ENCODE measurements at regions not wholly inside any gene's neighbourhood (a gene's known extent, or its start where the extent isn't known, plus 50 kb on each side); places are given as distances from the start of the nearest gene placed in this dataset.

- Histone ChIP-seq H3K4me1 (ENCODE audit: control insufficient read depth in 2 of 2, insufficient read depth in 1 of 2, low read depth in 1 of 2, low read length in 2 of 2) (peaks cover 0 to 4% of the 10 kb centered on the region in 2 donors), H3K18ac (ENCODE audit: low read length) (no peak overlapping the region), H3K4me3 (ENCODE audit: low read length in 2 of 2) (no peak overlapping the region), H4K8ac (ENCODE audit: low read depth, low read length) (no peak overlapping the region), H3K27me3 (ENCODE audit: control insufficient read depth in 3 of 3, insufficient read depth in 3 of 3, low read depth in 1 of 3, low read length in 3 of 3) (peaks cover 0 to 4% (median 0%) of the 10 kb centered on the region in 3 experiments), H3K79me1 (ENCODE audit: low read depth, low read length) (peaks cover 2% of the 10 kb centered on the region), H3K23ac (ENCODE audit: low read depth, low read length, poor library complexity) (no peak overlapping the region), H2AFZ (ENCODE audit: low read length) (no peak overlapping the region), H2AK5ac (ENCODE audit: low read depth, low read length) (no peak overlapping the region), H3K4ac (ENCODE audit: low read length) (no peak overlapping the region), H2BK5ac (ENCODE audit: low read length) (no peak overlapping the region), H2BK15ac (ENCODE audit: low read length) (no peak overlapping the region), H2BK120ac (ENCODE audit: low read depth, low read length) (no peak overlapping the region), H3K9me3 (replicated peaks in 1 of 2; ENCODE audit: control insufficient read depth in 2 of 2, insufficient read depth in 1 of 2, low read depth in 1 of 2, low read length in 2 of 2) (no peaks in the 10 kb centered on the region), H3K27ac (replicated peaks; ENCODE audit: low read length) (no peak overlapping the region), H3K9ac (ENCODE audit: low read depth, low read length, poor library complexity) (no peak overlapping the region), H3K14ac (ENCODE audit: low read length) (no peak overlapping the region), H2BK12ac (ENCODE audit: low read length) (no peak overlapping the region), H3K4me2 (ENCODE audit: insufficient read depth, low read length, poor library complexity, severe bottlenecking) (no peak overlapping the region), H4K91ac (ENCODE audit: low read depth, low read length, poor library complexity) (no peak overlapping the region), H3K36me3 (replicated peaks in 1 of 2; ENCODE audit: control insufficient read depth in 2 of 2, insufficient read depth in 2 of 2, low read length in 2 of 2) (no peaks in the 10 kb centered on the region)
- no CpG with 5 or more reads among the region's 6 CpGs for WGBS, 2 donors (ENCODE audit: extremely low coverage in 2 of 2, insufficient read length in 2 of 2, insufficient replicate concordance in 1 of 2)
- no peak for DNase-seq (ENCODE audit: low spot score)
Measured at GRCh38 chr2:8590938-8591337, 90.9 kb upstream of the ID2 start.

- Histone ChIP-seq H2BK15ac (ENCODE audit: low read length) (no peak overlapping the region), H2BK120ac (ENCODE audit: low read depth, low read length) (no peak overlapping the region), H2BK12ac (ENCODE audit: low read length) (no peak overlapping the region), H3K23ac (ENCODE audit: low read depth, low read length, poor library complexity) (no peak overlapping the region), H3K4ac (ENCODE audit: low read length) (no peak overlapping the region), H2AFZ (ENCODE audit: low read length) (no peak overlapping the region), H3K14ac (ENCODE audit: low read length) (peak overlapping the region; percentile 72), H3K4me1 (ENCODE audit: control insufficient read depth in 2 of 2, insufficient read depth in 1 of 2, low read depth in 1 of 2, low read length in 2 of 2) (peaks cover 0 to 7% of the 10 kb centered on the region in 2 donors), H3K36me3 (replicated peaks in 1 of 2; ENCODE audit: control insufficient read depth in 2 of 2, insufficient read depth in 2 of 2, low read length in 2 of 2) (no peaks in the 10 kb centered on the region), H3K9me3 (replicated peaks in 1 of 2; ENCODE audit: control insufficient read depth in 2 of 2, insufficient read depth in 1 of 2, low read depth in 1 of 2, low read length in 2 of 2) (peaks cover 0 to 4% of the 10 kb centered on the region in 2 donors), H3K4me2 (ENCODE audit: insufficient read depth, low read length, poor library complexity, severe bottlenecking) (no peak overlapping the region), H3K18ac (ENCODE audit: low read length) (peak overlapping the region; percentile 81), H3K9ac (ENCODE audit: low read depth, low read length, poor library complexity) (no peak overlapping the region), H3K79me1 (ENCODE audit: low read depth, low read length) (peaks cover 2% of the 10 kb centered on the region), H3K27me3 (ENCODE audit: control insufficient read depth in 3 of 3, insufficient read depth in 3 of 3, low read depth in 1 of 3, low read length in 3 of 3) (peaks cover 0 to 2% (median 0%) of the 10 kb centered on the region in 3 experiments), H2BK5ac (ENCODE audit: low read length) (no peak overlapping the region), H4K8ac (ENCODE audit: low read depth, low read length) (no peak overlapping the region), H3K27ac (replicated peaks; ENCODE audit: low read length) (no peak overlapping the region), H2AK5ac (ENCODE audit: low read depth, low read length) (no peak overlapping the region), H3K4me3 (ENCODE audit: low read length in 2 of 2) (no peak overlapping the region), H4K91ac (ENCODE audit: low read depth, low read length, poor library complexity) (no peak overlapping the region)
- no CpG with 5 or more reads among the region's 7 CpGs for WGBS, 2 donors (ENCODE audit: extremely low coverage in 2 of 2, insufficient read length in 2 of 2, insufficient replicate concordance in 1 of 2)
- no peak for DNase-seq (ENCODE audit: low spot score)
Measured at GRCh38 chr2:8592736-8593135, 89.1 kb upstream of the ID2 start.

- Histone ChIP-seq H3K36me3 (replicated peaks in 1 of 2; ENCODE audit: control insufficient read depth in 2 of 2, insufficient read depth in 2 of 2, low read length in 2 of 2) (no peaks in the 10 kb centered on the region), H2AK5ac (ENCODE audit: low read depth, low read length) (no peak overlapping the region), H3K4me3 (ENCODE audit: low read length in 2 of 2) (no peak overlapping the region), H3K14ac (ENCODE audit: low read length) (no peak overlapping the region), H2BK120ac (ENCODE audit: low read depth, low read length) (no peak overlapping the region), H2BK5ac (ENCODE audit: low read length) (no peak overlapping the region), H4K8ac (ENCODE audit: low read depth, low read length) (no peak overlapping the region), H3K4ac (ENCODE audit: low read length) (no peak overlapping the region), H3K9ac (ENCODE audit: low read depth, low read length, poor library complexity) (no peak overlapping the region), H3K23ac (ENCODE audit: low read depth, low read length, poor library complexity) (no peak overlapping the region), H3K27ac (replicated peaks; ENCODE audit: low read length) (no peak overlapping the region), H4K91ac (ENCODE audit: low read depth, low read length, poor library complexity) (no peak overlapping the region), H2AFZ (ENCODE audit: low read length) (no peak overlapping the region), H2BK12ac (ENCODE audit: low read length) (no peak overlapping the region), H3K18ac (ENCODE audit: low read length) (no peak overlapping the region), H3K9me3 (replicated peaks in 1 of 2; ENCODE audit: control insufficient read depth in 2 of 2, insufficient read depth in 1 of 2, low read depth in 1 of 2, low read length in 2 of 2) (peaks cover 0 to 4% of the 10 kb centered on the region in 2 donors), H3K4me2 (ENCODE audit: insufficient read depth, low read length, poor library complexity, severe bottlenecking) (no peak overlapping the region), H3K27me3 (ENCODE audit: control insufficient read depth in 3 of 3, insufficient read depth in 3 of 3, low read depth in 1 of 3, low read length in 3 of 3) (peaks cover 0 to 2% (median 0%) of the 10 kb centered on the region in 3 experiments), H2BK15ac (ENCODE audit: low read length) (no peak overlapping the region), H3K79me1 (ENCODE audit: low read depth, low read length) (peaks cover 2% of the 10 kb centered on the region), H3K4me1 (ENCODE audit: control insufficient read depth in 2 of 2, insufficient read depth in 1 of 2, low read depth in 1 of 2, low read length in 2 of 2) (peaks cover 0 to 7% of the 10 kb centered on the region in 2 donors)
- no peak for DNase-seq (ENCODE audit: low spot score)
- no CpG with 5 or more reads among the region's 4 CpGs for WGBS, 2 donors (ENCODE audit: extremely low coverage in 2 of 2, insufficient read length in 2 of 2, insufficient replicate concordance in 1 of 2)
Measured at GRCh38 chr2:8593243-8593642, 88.6 kb upstream of the ID2 start.

- Histone ChIP-seq H2AK5ac (ENCODE audit: low read depth, low read length) (peak overlapping the region; percentile 81), H4K91ac (ENCODE audit: low read depth, low read length, poor library complexity) (no peak overlapping the region), H3K23ac (ENCODE audit: low read depth, low read length, poor library complexity) (peak overlapping the region; percentile 96), H3K9ac (ENCODE audit: low read depth, low read length, poor library complexity) (no peak overlapping the region), H3K27ac (replicated peaks; ENCODE audit: low read length) (no peak overlapping the region), H2BK120ac (ENCODE audit: low read depth, low read length) (no peak overlapping the region), H3K36me3 (replicated peaks in 1 of 2; ENCODE audit: control insufficient read depth in 2 of 2, insufficient read depth in 2 of 2, low read length in 2 of 2) (no peaks in the 10 kb centered on the region), H2BK15ac (ENCODE audit: low read length) (no peak overlapping the region), H4K8ac (ENCODE audit: low read depth, low read length) (no peak overlapping the region), H3K4me3 (ENCODE audit: low read length in 2 of 2) (no peak overlapping the region), H2AFZ (ENCODE audit: low read length) (peak overlapping the region; percentile 54), H2BK5ac (ENCODE audit: low read length) (no peak overlapping the region), H3K4me2 (ENCODE audit: insufficient read depth, low read length, poor library complexity, severe bottlenecking) (no peak overlapping the region), H3K4me1 (ENCODE audit: control insufficient read depth in 2 of 2, insufficient read depth in 1 of 2, low read depth in 1 of 2, low read length in 2 of 2) (peaks cover 0 to 7% of the 10 kb centered on the region in 2 donors), H2BK12ac (ENCODE audit: low read length) (peak overlapping the region; percentile 76), H3K4ac (ENCODE audit: low read length) (no peak overlapping the region), H3K9me3 (replicated peaks in 1 of 2; ENCODE audit: control insufficient read depth in 2 of 2, insufficient read depth in 1 of 2, low read depth in 1 of 2, low read length in 2 of 2) (peaks cover 0 to 4% of the 10 kb centered on the region in 2 donors), H3K18ac (ENCODE audit: low read length) (peak overlapping the region; percentile 88), H3K27me3 (ENCODE audit: control insufficient read depth in 3 of 3, insufficient read depth in 3 of 3, low read depth in 1 of 3, low read length in 3 of 3) (peaks cover 0 to 2% (median 0%) of the 10 kb centered on the region in 3 experiments), H3K14ac (ENCODE audit: low read length) (no peak overlapping the region), H3K79me1 (ENCODE audit: low read depth, low read length) (peaks cover 2% of the 10 kb centered on the region)
- no peak for DNase-seq (ENCODE audit: low spot score)
- WGBS, 2 donors (ENCODE audit: extremely low coverage in 2 of 2, insufficient read length in 2 of 2, insufficient replicate concordance in 1 of 2): no CpG with 5 or more reads among the region's 18 CpGs
Measured at GRCh38 chr2:8594731-8595427, 87.0 kb upstream of the ID2 start.

Data from neuronal stem cell (in vitro differentiated cells).